ENCODE measurements at regions not wholly inside any gene's neighbourhood (a gene's known extent, or its start where the extent isn't known, plus 50 kb on each side); places are given as distances from the start of the nearest gene placed in this dataset.

- TF ChIP-seq, protein P1, sequence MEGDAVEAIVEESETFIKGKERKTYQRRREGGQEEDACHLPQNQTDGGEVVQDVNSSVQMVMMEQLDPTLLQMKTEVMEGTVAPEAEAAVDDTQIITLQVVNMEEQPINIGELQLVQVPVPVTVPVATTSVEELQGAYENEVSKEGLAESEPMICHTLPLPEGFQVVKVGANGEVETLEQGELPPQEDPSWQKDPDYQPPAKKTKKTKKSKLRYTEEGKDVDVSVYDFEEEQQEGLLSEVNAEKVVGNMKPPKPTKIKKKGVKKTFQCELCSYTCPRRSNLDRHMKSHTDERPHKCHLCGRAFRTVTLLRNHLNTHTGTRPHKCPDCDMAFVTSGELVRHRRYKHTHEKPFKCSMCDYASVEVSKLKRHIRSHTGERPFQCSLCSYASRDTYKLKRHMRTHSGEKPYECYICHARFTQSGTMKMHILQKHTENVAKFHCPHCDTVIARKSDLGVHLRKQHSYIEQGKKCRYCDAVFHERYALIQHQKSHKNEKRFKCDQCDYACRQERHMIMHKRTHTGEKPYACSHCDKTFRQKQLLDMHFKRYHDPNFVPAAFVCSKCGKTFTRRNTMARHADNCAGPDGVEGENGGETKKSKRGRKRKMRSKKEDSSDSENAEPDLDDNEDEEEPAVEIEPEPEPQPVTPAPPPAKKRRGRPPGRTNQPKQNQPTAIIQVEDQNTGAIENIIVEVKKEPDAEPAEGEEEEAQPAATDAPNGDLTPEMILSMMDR (IDR thresholded peaks at IDR 0.05) = no peak
- TF ChIP-seq POLR2A (IDR thresholded peaks at IDR 0.05) = no peak
These were observed 1375.6 kb downstream of the EPHA7 start for GRCh38 chr6:92043777-92044176.
